ENCODE measurements at regions not wholly inside any gene's neighbourhood (a gene's known extent, or its start where the extent isn't known, plus 50 kb on each side); places are given as distances from the start of the nearest gene placed in this dataset.
"Not testable (repeated sequence)": the region's sequence is repeated elsewhere in the genome, so short reads cannot be mapped to it uniquely, and the experiment has no call there.

DNA sequence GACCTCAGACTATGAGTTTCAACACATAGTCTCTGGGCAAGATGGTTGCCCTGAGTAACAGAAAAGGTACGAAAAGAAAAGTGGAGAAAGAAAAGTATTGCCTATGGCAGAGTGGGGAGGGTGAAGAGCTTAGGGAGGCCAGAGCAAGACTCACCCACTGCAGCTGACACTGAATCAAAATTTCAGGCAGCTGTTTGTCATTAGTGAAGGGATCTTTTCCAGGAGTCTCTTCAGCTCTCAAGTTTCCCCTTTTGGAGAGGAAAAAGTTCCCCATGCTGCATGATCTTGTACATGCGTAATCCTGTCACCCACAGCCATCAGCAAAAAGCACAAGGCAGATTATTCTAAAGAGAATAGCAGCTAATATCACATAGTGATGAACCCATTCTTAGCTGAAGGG lies 616.9 kb upstream of the GBE1 start:
- no peak for DNase-seq

DNA sequence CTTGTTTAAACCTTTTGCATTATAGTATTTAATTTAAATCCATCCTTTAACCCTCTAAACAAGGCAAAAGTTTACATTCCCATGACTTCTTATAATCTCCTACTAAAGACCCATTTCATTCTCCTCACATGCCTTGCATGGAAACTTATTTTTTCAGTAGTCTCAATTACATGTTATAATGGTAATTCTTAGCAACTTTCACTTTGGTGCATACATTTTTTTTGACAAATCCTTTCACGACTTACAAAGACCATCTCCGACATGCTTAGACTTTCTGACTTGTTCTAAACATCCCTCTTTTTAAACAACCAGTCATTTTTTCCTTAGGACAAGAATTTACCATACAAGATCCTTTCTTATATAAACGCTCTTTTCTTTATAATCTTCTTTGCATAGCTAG lies 615.4 kb upstream of the GBE1 start:
- no peak for DNase-seq

DNA sequence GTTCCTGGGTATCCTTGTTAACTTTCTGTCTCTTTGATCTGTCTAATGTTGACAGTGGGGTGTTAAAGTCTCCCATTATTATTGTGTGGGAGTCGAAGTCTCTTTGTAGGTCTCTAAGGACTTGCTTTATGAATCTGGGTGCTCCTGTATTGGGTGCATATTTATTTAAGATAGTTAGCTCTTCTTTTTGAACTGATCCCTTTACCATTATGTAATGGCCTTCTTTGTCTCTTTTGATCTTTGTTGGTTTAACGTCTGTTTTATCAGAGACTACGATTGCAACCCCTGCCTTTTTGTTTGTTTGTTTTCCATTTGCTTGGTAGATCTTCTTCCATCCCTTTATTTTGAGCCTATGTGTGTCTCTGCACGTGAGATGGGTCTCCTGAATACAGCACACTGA lies 612.4 kb upstream of the GBE1 start:
- not testable (repeated sequence) for DNase-seq

DNA sequence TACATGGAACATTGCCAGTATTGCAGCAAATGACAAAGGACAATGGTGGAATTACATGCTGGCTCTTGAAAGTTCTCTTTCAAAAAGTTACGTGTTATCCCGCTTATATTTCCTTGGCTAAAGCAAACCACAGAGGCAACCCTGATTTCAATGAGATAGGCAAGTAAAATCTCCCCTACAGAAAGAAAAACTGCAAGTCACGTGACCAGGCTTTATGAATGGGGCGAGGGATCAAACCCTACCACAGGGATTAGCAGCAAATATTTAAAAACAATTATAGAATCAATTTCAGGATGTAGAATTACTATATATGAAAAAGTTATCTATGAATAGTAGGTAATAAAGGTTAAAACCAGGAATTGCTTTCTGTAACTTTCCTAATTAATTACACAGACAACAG lies 603.4 kb upstream of the GBE1 start:
- no peak for DNase-seq

DNA sequence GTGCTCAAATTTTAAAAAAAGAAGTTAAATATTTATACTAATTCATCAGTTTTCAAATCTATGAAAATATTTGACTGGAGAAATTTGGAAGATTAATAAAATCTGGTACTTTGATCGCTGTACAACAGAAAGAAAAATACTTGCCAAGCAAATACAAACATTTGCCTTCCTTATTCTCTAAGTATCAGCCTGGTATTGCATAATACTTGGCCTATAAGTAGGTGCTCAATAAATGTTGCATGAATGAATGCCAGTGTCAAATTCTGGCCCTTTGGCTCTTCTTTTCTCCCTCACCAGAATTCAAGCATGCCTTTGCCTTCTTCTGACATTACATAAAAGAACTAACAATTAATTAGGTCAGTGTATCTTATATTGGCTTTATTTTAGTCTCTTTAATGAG lies 601.7 kb upstream of the GBE1 start:
- no peak for DNase-seq

DNA sequence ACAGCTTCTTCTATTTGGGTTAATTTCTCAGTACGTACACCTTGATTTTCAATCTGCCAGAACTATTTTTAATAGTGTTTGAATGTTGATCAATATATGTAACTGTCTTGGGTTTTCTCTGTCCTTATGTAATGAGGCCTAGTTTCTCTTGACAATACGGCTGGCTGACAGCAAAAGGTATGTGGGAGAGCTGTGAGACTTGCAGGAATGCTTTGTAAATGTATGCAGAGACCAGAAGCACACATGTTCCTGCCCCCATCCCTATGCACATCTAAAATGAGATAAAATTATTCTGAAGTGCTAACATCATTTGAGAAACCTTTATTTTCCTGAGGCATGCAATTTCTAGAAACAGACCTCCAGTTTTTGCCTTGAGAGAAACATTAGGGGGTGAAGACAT lies 593.8 kb upstream of the GBE1 start:
- no peak for DNase-seq

DNA sequence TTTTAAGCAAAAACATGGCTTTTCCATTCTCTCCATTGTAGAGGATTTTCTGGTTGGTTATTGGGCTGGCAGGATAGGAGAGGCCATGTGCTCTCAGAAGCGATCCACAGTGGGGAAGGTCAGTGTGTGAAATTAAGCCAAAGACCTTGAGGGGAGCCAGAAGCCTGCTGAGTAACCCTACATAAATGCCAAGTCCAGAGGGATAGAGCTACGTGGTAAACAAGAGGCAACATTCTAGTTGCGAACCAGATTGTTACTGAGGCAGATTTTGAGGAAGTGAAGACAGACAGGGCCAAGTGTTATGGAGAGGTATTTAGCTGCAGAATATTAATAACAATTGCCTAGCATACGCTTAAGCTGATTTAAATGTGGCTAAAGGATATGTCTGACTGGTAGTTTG lies 592.8 kb upstream of the GBE1 start:
- DNase-seq, result no peak

DNA sequence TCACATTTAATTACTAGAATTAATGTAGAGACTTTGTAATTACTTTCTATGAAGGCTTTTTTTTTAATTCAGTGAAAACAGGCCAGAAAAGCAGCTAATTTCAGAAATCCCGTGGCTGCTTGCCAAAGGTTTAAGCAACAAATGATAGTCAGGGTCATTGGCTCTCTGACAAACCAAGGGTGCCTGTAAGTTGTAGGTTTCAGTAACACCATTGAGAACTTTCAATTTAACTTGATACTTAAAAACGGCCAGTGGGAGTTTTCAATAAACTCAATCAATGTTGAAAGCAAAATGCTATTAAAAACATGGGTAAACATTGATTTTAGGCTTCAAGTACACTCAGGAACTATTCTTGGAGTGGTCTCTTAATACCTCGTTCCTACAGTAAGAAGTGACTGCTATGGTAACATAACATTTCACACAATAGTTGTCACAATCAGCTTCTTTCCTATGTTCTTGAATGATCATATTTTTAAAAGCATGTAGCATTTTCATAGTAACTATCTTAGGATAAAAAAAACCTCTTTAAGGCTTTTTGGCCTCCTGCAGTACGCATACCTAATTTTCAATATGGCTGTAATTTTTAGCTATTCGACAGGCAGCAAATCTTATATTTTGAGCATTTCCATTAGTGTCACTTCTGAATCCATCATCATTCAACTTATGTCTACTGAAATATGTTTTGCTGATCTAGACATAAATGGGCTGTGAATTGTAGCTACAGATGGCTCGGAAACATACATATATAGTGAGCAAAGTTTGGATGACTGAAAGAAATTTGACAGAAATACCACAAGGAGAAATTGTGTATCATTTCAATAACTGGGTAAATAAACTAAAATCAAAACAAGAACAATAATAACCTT lies 592.1 kb upstream of the GBE1 start:
- no peak for DNase-seq

DNA sequence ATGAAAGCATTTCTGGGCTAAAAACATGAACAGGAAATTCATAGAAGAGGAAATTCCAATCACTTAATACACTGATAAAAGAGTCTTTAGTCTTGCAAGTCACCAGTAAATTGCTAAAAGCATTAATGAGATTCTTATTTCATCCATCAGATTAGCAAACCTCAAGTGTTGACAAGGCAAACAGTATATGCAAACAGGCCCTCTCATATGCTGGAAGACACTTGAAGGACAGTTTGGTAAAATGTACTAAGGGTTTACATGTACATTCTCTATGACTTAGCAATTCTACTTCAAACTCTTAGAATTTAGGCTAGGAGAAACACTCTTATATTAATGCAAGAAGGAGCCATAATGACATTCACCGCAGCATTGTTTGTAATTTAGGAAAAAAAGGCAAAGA lies 586.1 kb upstream of the GBE1 start:
- no peak for DNase-seq

DNA sequence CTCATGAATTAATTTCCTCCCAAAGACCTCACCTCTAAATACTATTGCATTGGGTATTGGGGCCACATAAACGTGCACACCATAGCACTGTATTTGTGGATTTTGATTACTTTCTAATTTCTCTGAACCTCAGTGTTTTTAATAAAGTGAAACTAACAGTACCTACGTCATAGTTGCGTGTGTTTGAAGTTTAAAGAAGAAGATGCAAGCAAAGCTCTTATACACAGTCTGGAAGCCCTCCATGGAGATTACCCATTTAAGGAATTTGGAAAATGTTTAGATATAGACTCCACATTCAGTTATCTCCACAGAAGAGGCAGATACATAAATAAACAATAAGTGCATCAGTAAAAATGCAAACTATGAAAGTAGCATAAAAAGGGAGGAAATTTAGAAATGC lies 581.1 kb upstream of the GBE1 start:
- no peak for DNase-seq

DNA sequence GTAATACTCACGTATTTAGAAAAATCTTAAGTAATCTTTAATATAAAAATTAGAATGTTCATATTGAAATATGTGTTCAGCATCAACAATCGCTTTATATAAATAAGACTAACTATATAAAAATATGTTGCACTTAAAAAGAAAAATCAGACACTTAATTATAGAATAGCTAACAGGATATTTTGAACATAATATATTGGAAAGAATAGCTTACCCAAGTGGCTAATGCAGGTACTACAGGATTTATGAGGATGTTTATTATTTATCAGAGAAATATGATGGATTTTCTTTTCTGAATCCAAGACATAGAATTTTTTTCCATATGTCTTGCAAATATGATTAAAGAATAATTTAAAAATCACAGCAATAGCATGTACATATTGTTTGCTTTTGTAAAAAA lies 567.9 kb upstream of the GBE1 start:
- DNase-seq, result no peak

DNA sequence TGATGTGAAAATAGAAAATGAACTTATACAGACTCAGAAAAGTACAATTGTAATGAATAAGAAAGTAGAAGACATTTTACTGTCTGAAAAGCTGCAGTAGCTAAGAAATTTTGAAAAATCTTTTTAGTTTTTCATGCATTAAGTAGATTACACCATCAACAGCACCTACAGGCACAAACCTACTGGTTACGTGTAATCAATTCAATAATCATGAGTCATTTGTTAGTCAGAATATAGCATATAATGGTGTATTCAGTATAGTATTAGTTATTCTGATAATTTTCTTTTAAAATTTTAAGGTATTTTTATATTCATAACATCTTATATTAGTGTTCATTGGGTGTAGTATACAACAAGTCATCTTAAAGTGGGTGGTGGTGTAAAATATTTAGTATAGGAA lies 550.5 kb upstream of the GBE1 start:
- no peak for DNase-seq

DNA sequence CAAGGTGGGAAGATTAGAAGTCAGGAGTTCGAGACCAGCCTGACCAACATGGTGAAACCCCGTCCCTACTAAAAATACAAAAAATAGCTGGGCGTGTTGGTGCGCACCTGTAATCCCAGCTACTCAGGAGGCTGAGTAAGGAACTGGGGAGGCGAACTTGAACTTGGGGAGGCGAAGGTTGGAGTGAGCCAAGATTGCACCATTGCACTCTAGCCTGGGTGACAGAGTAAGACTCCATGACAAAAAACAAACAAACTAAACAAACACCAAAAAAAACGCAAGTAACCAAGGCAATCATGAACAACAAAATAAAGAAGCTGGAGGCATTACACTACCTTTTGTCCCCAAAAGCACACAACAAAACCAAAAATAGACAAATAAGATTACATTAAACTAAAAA lies 547.3 kb upstream of the GBE1 start:
- DNase-seq, result no peak

DNA sequence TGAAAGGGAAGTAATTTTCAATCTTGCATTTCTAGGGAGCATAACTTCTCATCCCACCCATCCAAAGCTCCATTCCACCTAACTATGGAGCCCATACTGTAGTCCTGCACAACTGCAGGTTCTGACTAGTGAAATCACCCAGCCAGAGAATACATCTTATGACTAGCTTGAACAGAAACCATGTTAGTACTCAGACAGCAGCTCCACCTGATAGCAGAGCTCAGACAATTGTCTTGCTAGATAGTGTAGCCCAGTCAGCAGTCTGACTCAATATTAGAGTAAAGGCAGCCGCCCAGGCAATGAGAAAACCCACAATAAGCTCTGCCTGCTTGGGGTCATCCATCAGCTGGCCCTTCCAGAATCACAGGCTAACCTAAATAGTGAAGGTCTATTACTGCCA lies 544.7 kb upstream of the GBE1 start:
- DNase-seq, result no peak

DNA sequence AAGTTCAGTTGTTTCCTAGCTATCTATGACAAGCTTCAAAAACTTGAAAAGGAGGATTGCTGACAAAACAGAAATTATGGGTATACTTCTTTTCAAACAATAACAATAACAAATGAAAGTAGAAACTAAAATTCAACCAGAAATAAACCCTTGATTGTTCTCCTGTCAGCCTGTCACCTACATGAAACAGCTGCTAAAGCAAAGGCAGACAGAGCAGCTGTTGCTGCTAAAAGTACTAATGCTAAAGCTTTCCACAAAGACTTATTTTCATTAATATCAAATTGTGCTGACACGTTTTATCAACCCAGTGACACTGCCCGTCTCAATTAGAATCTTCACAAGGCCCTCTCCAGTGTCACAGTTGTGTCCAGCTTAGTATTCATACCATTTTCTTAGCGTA lies 533.2 kb upstream of the GBE1 start:
- DNase-seq, result no peak

DNA sequence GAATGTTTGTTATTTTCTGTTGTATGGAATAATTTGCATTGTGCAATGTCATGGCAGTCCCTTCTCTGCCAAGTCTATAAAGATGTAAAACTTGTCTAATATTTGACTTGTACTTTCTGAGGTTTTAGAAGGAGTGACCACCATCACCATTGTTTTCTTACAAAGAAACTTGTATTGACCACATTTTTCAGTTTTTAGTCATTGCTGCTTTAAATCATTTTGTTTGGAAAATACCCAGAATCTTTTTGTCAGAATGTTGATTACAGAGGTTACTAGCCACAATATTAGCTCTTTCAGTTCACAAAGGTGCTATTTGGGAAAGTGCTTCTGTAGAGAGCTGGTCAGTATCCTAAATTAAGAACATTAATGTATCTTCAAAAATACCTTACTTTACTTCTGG lies 532.4 kb upstream of the GBE1 start:
- no peak for DNase-seq

DNA sequence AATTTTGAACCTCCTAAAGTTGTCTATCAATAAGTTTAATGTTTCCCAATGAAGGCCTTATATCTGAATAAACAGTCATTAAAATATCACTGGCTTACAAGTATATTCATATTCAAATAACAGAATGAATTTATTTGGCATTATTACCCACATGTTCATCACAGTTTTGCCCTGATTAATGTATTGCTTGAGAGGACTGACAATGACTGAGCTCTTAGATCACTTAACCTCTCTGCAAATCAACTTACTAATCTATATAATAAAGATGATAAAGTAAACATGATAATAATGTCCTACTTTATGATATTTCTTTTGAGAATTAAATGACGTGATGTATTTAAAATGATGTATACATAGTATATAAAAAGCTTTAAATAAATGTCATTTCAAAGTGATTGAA lies 532.0 kb upstream of the GBE1 start:
- DNase-seq, result no peak

DNA sequence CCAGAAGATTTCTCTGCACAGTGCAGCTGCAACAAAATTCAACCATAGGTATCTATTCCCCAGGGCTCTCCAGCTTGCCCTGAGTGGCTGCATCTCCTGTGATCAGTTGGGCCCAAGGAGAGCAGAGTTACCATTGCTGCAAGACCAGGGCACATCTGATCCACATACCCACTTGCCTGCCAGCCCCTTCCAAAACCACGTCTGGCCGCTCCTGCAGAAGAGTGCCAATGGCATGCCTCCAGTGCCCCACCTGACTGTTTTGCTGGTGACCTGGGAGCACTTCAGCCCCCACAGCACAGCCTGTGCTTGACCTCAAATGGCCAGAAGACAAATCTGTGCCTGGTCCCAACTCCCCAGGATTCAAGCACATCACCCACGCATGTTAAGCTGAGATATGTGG lies 526.1 kb upstream of the GBE1 start:
- DNase-seq, result no peak

DNA sequence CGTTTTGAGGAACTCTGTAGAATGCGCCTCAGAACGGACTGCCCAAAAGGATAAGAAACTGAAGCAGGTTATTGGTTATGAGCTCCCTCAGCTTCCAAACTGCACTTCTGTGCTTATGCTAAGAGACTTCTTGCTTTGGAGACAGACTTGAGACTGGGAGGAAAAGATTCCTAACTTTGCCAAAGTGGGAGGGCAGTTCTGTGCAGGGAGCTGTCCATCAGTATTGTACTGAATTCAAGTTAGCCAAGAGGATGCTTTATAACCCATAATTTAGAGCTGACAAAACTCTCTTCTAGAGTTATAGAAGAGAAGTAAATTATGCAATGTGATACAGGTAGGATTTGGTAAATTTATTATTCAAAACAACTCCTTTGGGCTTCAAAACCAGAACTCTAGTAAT lies 519.8 kb upstream of the GBE1 start:
- no peak for DNase-seq

DNA sequence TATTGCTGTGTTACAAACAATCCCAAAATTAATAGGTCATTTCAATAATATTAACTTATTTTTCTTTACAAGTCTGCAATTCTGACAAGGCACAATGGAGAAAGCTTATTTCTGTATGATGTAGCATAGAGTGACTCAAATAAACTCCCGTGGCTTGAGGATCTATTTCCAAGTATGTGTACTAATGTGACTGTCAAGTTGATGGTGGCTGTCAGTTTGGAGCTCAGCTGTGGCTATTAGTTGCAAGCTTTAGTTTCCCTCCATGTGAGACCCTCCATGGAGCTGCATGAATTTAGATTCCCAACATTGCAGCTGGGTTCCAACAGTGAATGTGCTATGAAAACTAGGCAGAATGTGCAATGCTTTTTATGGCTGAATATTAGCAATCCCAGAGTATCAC lies 515.5 kb upstream of the GBE1 start:
- no peak for DNase-seq

DNA sequence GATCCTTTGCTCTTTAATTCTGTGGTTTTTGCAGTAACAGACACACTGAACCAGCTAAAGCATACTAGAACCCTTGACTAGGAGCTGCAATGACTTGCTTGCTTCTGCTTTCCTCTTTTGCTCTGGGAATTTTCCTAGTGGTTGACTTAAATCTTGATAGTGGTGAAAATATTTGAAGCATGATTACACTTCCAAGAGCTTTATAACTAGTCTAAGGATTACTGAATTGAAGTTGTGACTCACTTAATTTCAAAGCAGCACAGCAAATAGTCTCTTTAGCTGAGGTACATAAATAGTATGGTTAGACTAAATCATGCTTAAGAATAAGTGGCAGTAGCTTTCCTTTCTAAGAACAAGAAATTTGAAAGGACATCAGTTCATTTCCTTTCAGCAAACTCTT lies 513.5 kb upstream of the GBE1 start:
- DNase-seq, result no peak

DNA sequence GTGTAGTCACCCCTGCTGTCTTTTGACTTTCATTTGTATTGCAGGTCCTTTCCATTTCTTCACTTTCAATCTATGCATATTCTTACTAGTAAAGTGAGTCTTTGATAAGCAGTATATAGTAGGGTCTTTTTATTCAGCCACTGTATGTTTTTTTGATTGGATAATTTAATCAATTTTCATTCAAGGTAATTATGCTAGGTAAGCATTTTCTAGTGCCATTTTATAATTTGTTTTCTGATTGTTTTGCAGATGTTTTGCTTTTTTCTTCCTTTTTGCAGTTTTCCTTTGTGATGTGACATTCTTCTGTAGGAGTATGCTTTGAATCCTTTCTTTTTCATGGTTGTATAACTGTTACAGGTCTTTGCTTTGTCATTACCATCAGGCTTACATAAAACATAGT lies 504.3 kb upstream of the GBE1 start:
- no peak for DNase-seq

DNA sequence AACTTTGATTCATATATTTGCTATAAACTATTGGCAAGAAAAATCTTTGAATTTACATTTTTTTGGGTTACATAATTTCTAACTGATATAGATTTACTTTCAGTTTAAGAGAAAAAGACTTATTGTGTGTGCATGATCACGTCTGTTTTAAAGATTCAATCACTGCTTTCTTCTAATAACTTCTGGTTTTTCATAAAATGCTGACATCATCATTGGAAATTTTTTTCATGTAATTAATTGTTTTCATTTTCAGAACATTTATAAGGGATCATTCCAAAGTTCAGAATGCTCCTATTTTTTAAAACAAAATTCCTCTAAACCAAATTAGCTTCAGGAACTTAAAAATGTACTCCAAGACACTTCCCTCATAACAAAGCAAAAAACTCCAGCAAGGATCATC lies 500.7 kb upstream of the GBE1 start:
- no peak for DNase-seq

DNA sequence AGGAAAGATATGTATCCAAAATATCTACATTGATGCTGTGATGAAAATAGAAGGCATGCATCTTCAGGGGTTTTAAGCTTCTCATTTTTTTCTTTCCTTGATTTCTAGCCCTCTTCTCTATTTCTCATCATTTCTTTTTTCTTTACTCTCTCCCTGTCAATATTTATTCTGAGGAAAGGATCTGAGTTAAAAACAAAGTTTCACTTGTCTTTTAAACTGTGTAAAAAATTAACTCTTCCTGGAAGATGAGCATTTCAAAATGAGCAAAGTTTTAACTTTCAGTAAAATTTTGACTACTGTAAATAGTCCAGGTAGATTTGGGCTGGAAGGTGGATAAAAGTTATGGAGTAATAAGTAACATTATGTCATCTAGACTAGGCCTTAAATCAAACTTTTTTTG lies 500.2 kb upstream of the GBE1 start:
- DNase-seq, result no peak

DNA sequence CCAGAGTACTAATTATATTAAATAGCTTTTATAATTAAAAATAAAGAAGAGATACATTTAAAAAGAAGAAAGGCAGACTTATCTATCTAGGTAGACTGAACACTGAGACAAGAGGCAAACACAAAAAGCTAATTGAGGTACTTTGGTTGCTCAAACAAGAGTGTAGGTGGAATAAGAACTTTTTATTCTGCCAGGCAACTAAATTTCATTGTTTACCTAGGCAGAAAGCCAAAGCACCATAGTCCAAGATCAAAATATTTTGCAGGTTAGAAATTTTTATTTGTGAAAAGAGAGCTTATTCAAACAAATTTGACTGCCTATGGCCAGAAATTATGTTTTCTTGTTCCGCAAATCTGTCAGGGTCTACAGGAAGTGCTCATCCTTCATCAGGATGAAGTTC lies 499.6 kb upstream of the GBE1 start:
- no peak for DNase-seq

DNA sequence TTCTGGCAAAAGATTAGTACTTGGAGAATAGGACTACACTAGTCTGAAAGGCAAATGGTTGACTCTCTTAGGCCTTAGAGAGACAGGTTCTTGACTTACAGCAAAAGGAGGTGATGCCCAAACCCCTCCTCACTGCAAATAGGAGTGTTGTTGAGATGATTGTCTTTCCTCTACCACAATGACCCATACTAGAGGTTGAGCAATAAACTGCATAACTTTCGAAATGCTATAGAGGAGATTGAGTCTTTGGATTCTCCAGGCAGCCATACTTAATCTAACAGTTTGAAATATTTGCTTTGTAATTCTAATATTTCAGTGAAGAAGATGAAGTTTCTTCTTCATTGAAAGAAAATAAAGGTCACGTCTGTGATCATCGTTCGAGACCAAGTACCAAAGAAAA lies 498.5 kb upstream of the GBE1 start:
- no peak for DNase-seq

Measured in activated gamma-delta T cell treated with Interleukin-2 at 50 U/mL for 16 hours (primary cell).